ENCODE measurements at regions not wholly inside any gene's neighbourhood (a gene's known extent, or its start where the extent isn't known, plus 50 kb on each side); places are given as distances from the start of the nearest gene placed in this dataset.

DNA sequence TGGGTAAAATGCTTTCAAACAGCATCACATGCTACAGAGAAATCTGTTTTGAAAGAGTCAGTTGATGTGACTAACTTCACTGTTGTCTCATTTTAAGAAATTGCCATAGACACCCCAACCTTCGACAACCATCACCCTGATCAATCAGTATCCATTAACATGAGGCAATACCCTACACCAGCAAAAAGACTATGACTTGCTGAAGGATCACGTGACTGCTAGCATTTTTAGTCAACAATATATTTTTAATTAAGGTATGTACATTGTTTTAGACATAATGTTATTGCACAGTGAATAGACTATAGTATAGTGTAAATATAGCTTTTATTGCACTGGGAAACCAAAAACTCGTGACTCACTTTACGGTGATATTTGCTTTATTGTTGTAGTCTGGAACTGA lies 200.0 kb upstream of the ARHGAP24 start:
- no peak for DNase-seq

- DNase-seq: no peak
Observed at GRCh38 chr4:85280963-85281362, 194.0 kb upstream of the ARHGAP24 start.

GRCh38 chr4:85291226-85291625 lies 183.7 kb upstream of the ARHGAP24 start:
- no peak for DNase-seq

DNA sequence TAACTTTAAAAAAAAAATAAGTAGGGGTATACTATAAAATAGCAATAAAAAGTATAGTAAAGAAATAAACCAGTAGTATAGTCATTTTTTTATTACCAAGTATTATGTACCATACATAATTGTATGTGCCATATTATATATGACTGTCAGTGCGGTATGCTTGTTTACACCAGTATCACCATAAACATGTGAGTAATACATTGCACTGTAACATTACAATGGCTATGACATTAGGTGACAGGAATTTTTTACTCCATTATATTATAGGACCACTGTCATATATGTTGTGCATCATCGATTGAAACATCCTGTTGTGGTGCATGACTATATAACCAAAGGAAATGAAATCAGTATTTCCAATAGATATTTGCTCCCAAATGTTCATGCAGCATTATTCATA lies 176.9 kb upstream of the ARHGAP24 start:
- no peak for DNase-seq

GRCh38 chr4:85302193-85302736 lies 172.7 kb upstream of the ARHGAP24 start:
- DNase-seq: no peak

DNA sequence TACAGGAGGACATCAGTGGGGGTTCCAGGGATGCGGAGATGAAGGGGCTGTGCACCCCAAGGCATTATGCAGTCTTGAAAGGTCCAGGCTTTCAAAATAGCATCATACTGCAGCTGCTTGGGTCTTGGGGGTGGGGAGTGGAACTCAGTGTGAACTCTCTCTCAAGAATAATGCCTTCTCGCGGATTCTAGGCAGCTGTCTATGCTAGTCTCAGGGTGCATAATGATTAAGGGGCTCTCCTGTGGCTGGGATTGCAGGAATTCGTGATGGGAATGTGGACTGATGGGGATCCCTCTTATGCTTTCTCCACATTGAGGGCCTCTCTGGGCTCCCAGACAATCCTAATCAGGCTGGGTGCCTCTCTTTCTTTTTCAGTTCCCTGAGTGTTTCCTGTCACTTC lies 172.2 kb upstream of the ARHGAP24 start:
- no peak for DNase-seq

GRCh38 chr4:85318415-85318814 lies 156.5 kb upstream of the ARHGAP24 start:
- no peak for DNase-seq

GRCh38 chr4:85358831-85359230 lies 116.1 kb upstream of the ARHGAP24 start:
- DNase-seq: no peak

DNA sequence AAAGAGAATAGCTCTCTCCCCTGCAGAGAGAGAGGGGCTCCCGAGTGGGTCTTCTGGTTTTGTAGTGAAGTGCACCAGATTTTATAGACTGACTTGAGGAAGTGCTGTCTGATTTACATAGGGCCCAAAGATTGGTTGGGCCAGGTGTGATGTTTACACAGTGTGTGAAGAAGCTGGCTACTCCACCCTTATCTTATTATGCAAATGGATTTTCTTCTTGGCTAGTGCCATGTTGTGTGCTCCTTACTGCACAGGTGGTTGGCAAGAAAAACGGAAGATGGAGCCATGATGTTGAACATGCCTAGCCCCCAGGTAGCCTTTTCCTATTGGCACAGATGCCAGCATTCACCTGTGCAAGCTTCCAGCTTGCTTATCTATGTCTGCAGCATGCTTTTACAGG lies 112.4 kb upstream of the ARHGAP24 start:
- DNase-seq: no peak

- DNase-seq: no peak
Observed at GRCh38 chr4:85367815-85368214, 107.1 kb upstream of the ARHGAP24 start.

DNA sequence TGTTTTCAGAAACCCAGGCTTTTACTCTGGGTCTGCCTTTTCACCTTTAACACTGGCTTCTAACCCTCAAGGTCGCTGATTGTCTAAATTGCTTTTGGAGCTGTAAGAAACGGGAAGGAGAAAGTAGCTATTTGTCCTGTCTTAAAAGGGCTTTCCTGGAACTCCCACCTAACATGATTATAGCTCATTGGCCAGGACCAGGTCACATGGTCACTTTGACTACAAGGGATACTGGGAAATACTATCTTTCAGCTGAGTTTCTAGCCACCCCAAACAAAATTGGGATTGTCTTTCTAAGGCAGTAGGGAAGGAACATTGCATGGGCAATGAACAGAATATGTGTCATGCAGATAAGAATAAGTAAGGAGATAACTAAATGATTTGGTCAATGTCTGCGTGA lies 106.7 kb upstream of the ARHGAP24 start:
- no peak for DNase-seq

DNA sequence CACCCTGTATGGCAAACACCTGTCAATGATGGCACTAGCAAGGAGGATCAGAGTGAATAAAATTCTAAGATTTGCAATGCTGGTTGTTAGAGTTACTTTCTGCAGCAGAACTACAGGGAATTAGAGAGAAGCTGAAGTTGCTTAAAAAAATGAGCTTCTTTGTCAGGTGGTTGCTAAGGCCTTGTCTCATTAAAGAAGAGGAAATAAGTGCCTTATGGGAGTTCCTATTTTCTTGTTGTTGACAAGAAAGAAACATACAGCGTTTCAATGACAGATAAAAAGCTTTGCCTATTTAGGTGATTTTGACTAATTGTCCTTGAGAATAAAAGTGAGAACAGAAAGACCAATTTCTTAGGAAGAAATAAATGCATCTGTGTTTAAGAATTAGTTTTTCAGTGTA lies 106.0 kb upstream of the ARHGAP24 start:
- DNase-seq: no peak

DNA sequence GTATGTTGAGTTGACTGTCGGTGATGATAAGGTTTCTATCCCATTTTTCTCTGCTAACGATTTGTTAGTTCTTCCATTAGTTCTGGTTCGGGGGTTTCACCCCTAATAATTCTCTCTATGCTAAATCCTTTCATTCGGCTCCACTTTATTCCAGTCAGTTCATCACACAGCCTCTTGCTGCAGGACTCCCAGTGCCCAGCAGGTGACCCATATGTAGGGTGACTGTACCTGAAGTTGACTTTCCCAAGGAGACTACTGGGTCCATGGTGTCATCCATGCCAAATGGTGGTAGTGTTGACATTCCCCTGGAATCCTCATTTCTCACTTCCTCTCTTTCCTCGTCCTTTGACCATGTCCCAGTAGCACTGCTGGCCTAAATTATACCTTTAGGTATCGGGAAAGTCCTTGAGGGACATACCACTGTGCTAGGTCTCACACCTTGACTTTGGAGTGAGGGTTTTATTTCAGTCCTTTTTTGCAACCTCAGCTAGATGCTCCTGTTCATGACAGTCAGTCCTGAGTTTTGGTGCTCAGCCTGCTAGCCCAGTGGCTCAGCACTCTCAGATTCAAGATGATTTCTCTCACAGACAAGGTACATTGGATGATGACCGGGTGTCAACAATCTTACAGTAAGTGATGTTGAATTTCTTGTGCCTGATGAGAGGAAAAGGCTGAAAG lies 105.1 kb upstream of the ARHGAP24 start:
- DNase-seq: no peak

GRCh38 chr4:85370400-85371032 lies 104.4 kb upstream of the ARHGAP24 start:
- DNase-seq: peak; percentile 59

DNA sequence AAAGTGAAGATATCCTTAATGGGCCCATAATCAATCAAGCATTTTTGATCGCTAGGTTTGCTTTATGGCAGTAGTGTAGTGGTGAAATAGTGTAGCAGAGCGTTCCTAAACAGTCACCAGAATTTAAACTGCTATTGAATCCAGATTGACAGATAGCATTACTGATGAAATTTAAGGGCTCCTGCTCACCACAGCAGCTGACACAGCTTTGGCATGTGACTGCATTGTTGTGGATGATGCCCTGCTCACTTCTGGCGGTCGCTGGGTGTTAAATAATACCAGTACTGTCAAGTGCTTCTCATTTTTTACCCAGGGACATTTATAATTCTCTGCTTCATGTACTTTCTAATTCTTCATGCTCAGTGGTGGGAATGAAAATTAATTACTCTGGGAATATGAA lies 102.0 kb upstream of the ARHGAP24 start:
- DNase-seq: no peak

DNA sequence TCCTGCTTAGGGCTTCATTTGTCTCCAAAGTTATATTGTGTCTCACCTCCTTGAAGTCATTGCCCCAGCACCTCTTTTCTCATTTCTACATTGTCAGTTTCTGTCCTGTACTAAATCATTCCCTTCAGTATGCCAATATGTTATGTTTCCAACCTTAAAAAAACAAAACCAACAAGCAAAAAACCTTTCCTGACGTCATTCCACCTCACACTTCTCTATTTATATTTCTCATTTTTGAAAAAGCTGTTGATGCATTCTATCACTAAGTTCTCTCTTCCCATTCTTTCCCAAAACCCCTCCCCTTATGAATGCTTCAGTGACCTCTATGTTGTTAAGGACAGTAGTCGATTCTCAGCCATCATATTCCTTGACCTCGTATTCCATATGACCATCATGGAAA lies 98.7 kb upstream of the ARHGAP24 start:
- no peak for DNase-seq

GRCh38 chr4:85381968-85382367 lies 93.0 kb upstream of the ARHGAP24 start:
- no peak for DNase-seq

- no peak for DNase-seq
Observed at GRCh38 chr4:85391071-85391470, 83.9 kb upstream of the ARHGAP24 start.

GRCh38 chr4:85391589-85392410 lies 83.2 kb upstream of the ARHGAP24 start:
- no peak for DNase-seq

- no peak for DNase-seq
Observed at GRCh38 chr4:85393201-85393600, 81.7 kb upstream of the ARHGAP24 start.

GRCh38 chr4:85398276-85398675 lies 76.7 kb upstream of the ARHGAP24 start:
- DNase-seq: no peak

GRCh38 chr4:85399270-85399669 lies 75.7 kb upstream of the ARHGAP24 start:
- DNase-seq: no peak

- DNase-seq: no peak
Observed at GRCh38 chr4:85402371-85402770, 72.6 kb upstream of the ARHGAP24 start.

- DNase-seq: no peak
Observed at GRCh38 chr4:85406185-85406584, 68.8 kb upstream of the ARHGAP24 start.
